Ishikawa (cell line): ENCODE measurements at regions not wholly inside any gene's neighbourhood (a gene's known extent, or its start where the extent isn't known, plus 50 kb on each side); places are given as distances from the start of the nearest gene placed in this dataset.

Source experiments
- CEBPB ChIP-seq: IDR thresholded peaks from 2 replicates; pipeline ENCODE4 v1.6.1; 2012
- CREB1 ChIP-seq: IDR thresholded peaks from 2 replicates; pipeline ENCODE4 v1.6.1; 2012; ENCODE audit warnings: low read depth
- EP300 ChIP-seq: IDR thresholded peaks from 2 replicates; pipeline ENCODE4 v1.6.1; 2012; ENCODE audit warnings: borderline replicate concordance
- RAD21 ChIP-seq: IDR thresholded peaks from 2 replicates; pipeline ENCODE4 v1.6.1; 2012; ENCODE audit warnings: low read depth
- TAF1 ChIP-seq: IDR thresholded peaks from 2 replicates; pipeline ENCODE4 v1.6.1; 2012; ENCODE audit warnings: low read depth, mild to moderate bottlenecking
- YY1 ChIP-seq: IDR thresholded peaks from 2 replicates; pipeline ENCODE4 v1.6.1; 2012; ENCODE audit warnings: low read depth
- TF ChIP-seq, protein P1 (sequence below): IDR thresholded peaks from 2 replicates; pipeline ENCODE4 v1.6.1; 2012; ENCODE audit warnings: low read depth, mild to moderate bottlenecking
- TF ChIP-seq, protein P2 (sequence below): IDR thresholded peaks from 2 replicates; pipeline ENCODE4 v1.6.1; 2012

DNA sequence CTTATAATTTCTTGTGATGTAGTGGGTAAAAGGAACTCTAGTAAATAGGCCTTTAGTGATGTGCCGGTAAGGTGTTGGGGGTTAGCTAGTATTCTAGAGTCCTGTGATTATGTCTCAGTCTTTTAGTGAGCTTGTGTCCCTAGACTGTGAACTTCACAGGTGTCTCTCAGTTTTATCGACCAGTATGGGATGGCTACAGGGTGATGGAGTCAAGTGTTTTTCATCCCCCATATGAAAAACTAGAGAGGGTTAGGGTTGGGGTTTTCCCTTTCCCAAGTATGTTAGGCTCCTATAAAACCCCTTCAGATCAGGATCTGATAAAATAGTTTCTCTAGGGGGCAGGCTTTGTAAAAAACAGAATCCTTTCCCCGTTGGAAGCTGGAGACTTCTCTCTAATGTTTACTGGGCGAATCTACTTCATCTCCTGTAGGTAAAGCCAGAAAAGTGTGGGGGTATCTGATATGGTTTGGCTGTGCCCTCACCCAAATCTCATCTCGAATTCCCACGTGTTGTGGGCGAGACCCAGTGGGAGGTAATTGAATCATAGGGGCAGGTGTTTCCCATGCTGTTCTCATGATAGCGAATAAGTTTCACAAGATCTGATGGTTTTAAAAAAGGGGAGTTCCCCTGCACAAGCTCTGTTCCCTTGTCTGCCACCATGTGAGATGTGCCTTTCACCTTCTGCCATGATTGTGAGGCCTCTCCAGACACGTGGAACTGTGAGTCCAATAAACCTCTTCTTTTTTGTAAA is 120.8 kb downstream of the DTHD1 start:
- TF ChIP-seq TAF1 (no peak), YY1 (no peak), CREB1 (no peak), RAD21 (no peak), CEBPB (no peak), EP300 (no peak)
- TF ChIP-seq, protein P1, sequence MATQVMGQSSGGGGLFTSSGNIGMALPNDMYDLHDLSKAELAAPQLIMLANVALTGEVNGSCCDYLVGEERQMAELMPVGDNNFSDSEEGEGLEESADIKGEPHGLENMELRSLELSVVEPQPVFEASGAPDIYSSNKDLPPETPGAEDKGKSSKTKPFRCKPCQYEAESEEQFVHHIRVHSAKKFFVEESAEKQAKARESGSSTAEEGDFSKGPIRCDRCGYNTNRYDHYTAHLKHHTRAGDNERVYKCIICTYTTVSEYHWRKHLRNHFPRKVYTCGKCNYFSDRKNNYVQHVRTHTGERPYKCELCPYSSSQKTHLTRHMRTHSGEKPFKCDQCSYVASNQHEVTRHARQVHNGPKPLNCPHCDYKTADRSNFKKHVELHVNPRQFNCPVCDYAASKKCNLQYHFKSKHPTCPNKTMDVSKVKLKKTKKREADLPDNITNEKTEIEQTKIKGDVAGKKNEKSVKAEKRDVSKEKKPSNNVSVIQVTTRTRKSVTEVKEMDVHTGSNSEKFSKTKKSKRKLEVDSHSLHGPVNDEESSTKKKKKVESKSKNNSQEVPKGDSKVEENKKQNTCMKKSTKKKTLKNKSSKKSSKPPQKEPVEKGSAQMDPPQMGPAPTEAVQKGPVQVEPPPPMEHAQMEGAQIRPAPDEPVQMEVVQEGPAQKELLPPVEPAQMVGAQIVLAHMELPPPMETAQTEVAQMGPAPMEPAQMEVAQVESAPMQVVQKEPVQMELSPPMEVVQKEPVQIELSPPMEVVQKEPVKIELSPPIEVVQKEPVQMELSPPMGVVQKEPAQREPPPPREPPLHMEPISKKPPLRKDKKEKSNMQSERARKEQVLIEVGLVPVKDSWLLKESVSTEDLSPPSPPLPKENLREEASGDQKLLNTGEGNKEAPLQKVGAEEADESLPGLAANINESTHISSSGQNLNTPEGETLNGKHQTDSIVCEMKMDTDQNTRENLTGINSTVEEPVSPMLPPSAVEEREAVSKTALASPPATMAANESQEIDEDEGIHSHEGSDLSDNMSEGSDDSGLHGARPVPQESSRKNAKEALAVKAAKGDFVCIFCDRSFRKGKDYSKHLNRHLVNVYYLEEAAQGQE: no peak
- TF ChIP-seq, protein P2, sequence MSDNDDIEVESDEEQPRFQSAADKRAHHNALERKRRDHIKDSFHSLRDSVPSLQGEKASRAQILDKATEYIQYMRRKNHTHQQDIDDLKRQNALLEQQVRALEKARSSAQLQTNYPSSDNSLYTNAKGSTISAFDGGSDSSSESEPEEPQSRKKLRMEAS: no peak
